Astrocyte (in vitro differentiated cells and primary cell): ENCODE measurements at regions not wholly inside any gene's neighbourhood (a gene's known extent, or its start where the extent isn't known, plus 50 kb on each side); places are given as distances from the start of the nearest gene placed in this dataset.

Experiments used
- DNase-seq: peaks from one replicate; pipeline ENCODE4 v3.0.0-alpha.2; 2010; ENCODE audit warnings: low read depth
- FAIRE-seq: peaks from 2 replicates; lab custom pipeline; 2011; peaks lifted over from hg19 to GRCh38; lab: Jason Lieb, UNC
- H2AFZ ChIP-seq: 2 replicates; pipeline ENCODE4 v1.6.0; 2012; ENCODE audit warnings: low read depth, low read length, inconsistent platforms
- H3K27ac ChIP-seq: 2 replicates; pipeline ENCODE4 v1.5.1; 2011; ENCODE audit warnings: low read depth, low read length, inconsistent platforms
- H3K27me3 ChIP-seq: 2 replicates; pipeline ENCODE4 v1.6.0; 2011; ENCODE audit warnings: low read length, inconsistent platforms; ENCODE audit not compliant: insufficient read depth
- H3K36me3 ChIP-seq: 2 replicates; pipeline ENCODE4 v1.5.1; 2011; ENCODE audit warnings: low read length, inconsistent platforms; ENCODE audit not compliant: insufficient read depth
- H3K4me1 ChIP-seq: 2 replicates; pipeline ENCODE4 v1.5.1; 2011; ENCODE audit warnings: low read length, inconsistent platforms; ENCODE audit not compliant: insufficient read depth
- H3K4me2 ChIP-seq: 2 replicates; pipeline ENCODE4 v1.6.0; 2012; ENCODE audit warnings: low read length, inconsistent platforms
- H3K4me3 ChIP-seq: 2 replicates; pipeline ENCODE4 v1.5.1; 2011; ENCODE audit warnings: low read depth, mild to moderate bottlenecking, low read length, inconsistent platforms; ENCODE audit not compliant: insufficient read depth
- H3K79me2 ChIP-seq: 2 replicates; pipeline ENCODE4 v1.6.0; 2012; ENCODE audit warnings: mild to moderate bottlenecking, low read length, inconsistent platforms; ENCODE audit not compliant: insufficient read depth
- H3K9ac ChIP-seq: 2 replicates; pipeline ENCODE4 v1.6.0; 2012; ENCODE audit warnings: mild to moderate bottlenecking, low read length, inconsistent platforms
- H3K9me3 ChIP-seq: 2 replicates; pipeline ENCODE4 v1.5.1; 2012; ENCODE audit warnings: low read depth, mild to moderate bottlenecking, low read length, inconsistent platforms; ENCODE audit not compliant: insufficient read depth
- H4K20me1 ChIP-seq: 2 replicates; pipeline ENCODE4 v1.6.0; 2012; ENCODE audit warnings: low read length, inconsistent platforms; ENCODE audit not compliant: insufficient read depth
- H3K27ac Mint-ChIP-seq: one replicate; pipeline ENCODE4 v1.8.0; 2021; ENCODE audit warnings: mild to moderate bottlenecking, mixed read lengths; ENCODE audit not compliant: unreplicated experiment
- H3K27me3 Mint-ChIP-seq: one replicate; pipeline ENCODE4 v1.8.0; 2021; ENCODE audit warnings: low read depth, mixed read lengths; ENCODE audit not compliant: unreplicated experiment
- H3K36me3 Mint-ChIP-seq: one replicate; pipeline ENCODE4 v1.8.0; 2021; ENCODE audit warnings: low read depth, mixed read lengths; ENCODE audit not compliant: unreplicated experiment
- H3K4me1 Mint-ChIP-seq: one replicate; pipeline ENCODE4 v1.8.0; 2021; ENCODE audit warnings: low read depth, mixed read lengths; ENCODE audit not compliant: unreplicated experiment
- H3K4me3 Mint-ChIP-seq: one replicate; pipeline ENCODE4 v1.8.0; 2021; ENCODE audit warnings: mild to moderate bottlenecking, moderate library complexity, mixed read lengths; ENCODE audit not compliant: unreplicated experiment
- H3K9me3 Mint-ChIP-seq: one replicate; pipeline ENCODE4 v1.8.0; 2021; ENCODE audit warnings: mild to moderate bottlenecking, mixed read lengths; ENCODE audit not compliant: unreplicated experiment
- CTCF ChIP-seq: IDR thresholded peaks from 2 replicates; pipeline ENCODE4 v1.5.1; 2011; ENCODE audit warnings: low read depth, mild to moderate bottlenecking, inconsistent platforms, low read length, moderate library complexity; ENCODE audit not compliant: insufficient read depth
- EZH2 ChIP-seq: IDR thresholded peaks from 2 replicates; pipeline ENCODE4 v1.6.1; 2012; ENCODE audit warnings: mild to moderate bottlenecking, low read length, inconsistent platforms; ENCODE audit not compliant: insufficient read depth

GRCh38 chr17:73801455-73802100, 157.3 kb upstream of the SDK2 start:
- Mint-ChIP-seq H3K27ac (no peak overlapping the region), H3K4me3 (no peak overlapping the region), H3K4me1 (peaks cover 13% of the 10 kb centered on the region), H3K9me3 (peaks cover 8% of the 10 kb centered on the region), H3K27me3 (peaks cover 21% of the 10 kb centered on the region), H3K36me3 (peaks cover 3% of the 10 kb centered on the region)
- DNase-seq (no peak), FAIRE-seq (no peak)
- TF ChIP-seq CTCF: no peak
- TF ChIP-seq EZH2: no peak
- Histone ChIP-seq H3K4me1 (peaks cover 23% of the 10 kb centered on the region), H3K9ac (no peak overlapping the region), H3K36me3 (no peaks in the 10 kb centered on the region), H2AFZ (no peak overlapping the region), H3K4me3 (no peak overlapping the region), H4K20me1 (peaks cover 9% of the 10 kb centered on the region), H3K27ac (no peak overlapping the region), H3K27me3 (peaks cover 2% of the 10 kb centered on the region), H3K4me2 (no peak overlapping the region), H3K9me3 (no peaks in the 10 kb centered on the region), H3K79me2 (no peaks in the 10 kb centered on the region)

DNA sequence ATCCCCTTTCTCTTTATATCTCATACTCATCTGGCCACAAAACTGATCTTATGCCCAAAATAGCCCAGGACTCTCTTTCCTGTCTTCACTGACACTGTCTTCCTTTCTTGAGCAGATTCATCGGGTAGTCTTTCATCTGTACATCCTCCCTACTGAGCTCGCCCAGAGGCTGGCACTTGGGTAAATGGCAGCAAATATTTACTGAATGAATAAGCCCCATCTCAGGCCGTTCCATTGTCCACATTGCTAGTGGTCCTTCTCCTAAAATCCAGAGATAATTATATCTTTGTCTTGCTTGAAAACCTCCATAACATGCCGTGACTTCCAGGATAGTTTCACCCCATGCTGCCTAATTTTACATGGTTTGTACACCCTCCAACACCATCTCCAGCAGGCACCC, 158.1 kb upstream of the SDK2 start:
- Histone ChIP-seq H3K9ac (no peak overlapping the region), H3K4me3 (no peak overlapping the region), H3K4me2 (no peak overlapping the region), H3K27ac (no peak overlapping the region), H3K4me1 (peaks cover 15% of the 10 kb centered on the region), H2AFZ (no peak overlapping the region), H3K9me3 (no peaks in the 10 kb centered on the region), H3K36me3 (no peaks in the 10 kb centered on the region), H3K27me3 (peaks cover 2% of the 10 kb centered on the region), H4K20me1 (peaks cover 9% of the 10 kb centered on the region), H3K79me2 (no peaks in the 10 kb centered on the region)
- DNase-seq (no peak), FAIRE-seq (no peak)
- H3K4me1 Mint-ChIP-seq: peaks cover 8% of the 10 kb centered on the region
- H3K27ac Mint-ChIP-seq: no peak overlapping the region
- peaks cover 20% of the 10 kb centered on the region for H3K27me3 Mint-ChIP-seq
- H3K9me3 Mint-ChIP-seq: peaks cover 14% of the 10 kb centered on the region
- peaks cover 3% of the 10 kb centered on the region for H3K36me3 Mint-ChIP-seq
- TF ChIP-seq EZH2 (no peak), CTCF (no peak)
- H3K4me3 Mint-ChIP-seq: no peak overlapping the region

DNA sequence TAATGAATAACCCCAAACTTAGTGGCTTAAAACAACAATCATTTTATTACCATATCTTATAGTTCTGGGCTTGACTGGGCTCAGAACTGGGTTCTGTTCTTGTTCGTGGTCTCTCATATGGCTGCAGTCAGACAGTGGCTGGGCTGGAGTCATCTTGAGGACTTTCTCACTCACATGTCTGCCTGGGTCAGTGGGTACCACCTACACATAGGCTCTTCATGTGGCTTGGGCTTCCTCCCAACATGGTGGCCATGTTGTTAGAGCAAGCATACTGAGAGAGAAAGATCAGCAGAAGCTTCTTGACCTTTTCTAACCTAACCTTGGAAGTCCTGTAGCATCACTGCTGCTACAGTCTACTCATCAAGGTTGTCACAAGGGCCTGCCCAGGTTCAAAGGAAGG, 158.6 kb upstream of the SDK2 start:
- H3K27me3 ChIP-seq: peaks cover 2% of the 10 kb centered on the region
- H3K9ac ChIP-seq: no peak overlapping the region
- no peak overlapping the region for H3K27ac ChIP-seq
- TF ChIP-seq CTCF: no peak
- H3K27ac Mint-ChIP-seq: no peak overlapping the region
- H2AFZ ChIP-seq: no peak overlapping the region
- peaks cover 15% of the 10 kb centered on the region for H3K9me3 Mint-ChIP-seq
- peaks cover 5% of the 10 kb centered on the region for H4K20me1 ChIP-seq
- FAIRE-seq: no peak
- H3K79me2 ChIP-seq: no peaks in the 10 kb centered on the region
- H3K4me3 ChIP-seq: no peak overlapping the region
- H3K27me3 Mint-ChIP-seq: peaks cover 23% of the 10 kb centered on the region
- peaks cover 8% of the 10 kb centered on the region for H3K4me1 Mint-ChIP-seq
- no peak overlapping the region for H3K4me3 Mint-ChIP-seq
- DNase-seq: no peak
- H3K36me3 ChIP-seq: no peaks in the 10 kb centered on the region
- H3K4me2 ChIP-seq: no peak overlapping the region
- H3K36me3 Mint-ChIP-seq: peaks cover 3% of the 10 kb centered on the region
- no peaks in the 10 kb centered on the region for H3K9me3 ChIP-seq
- peaks cover 10% of the 10 kb centered on the region for H3K4me1 ChIP-seq
